Mammary epithelial cell (primary cell): ENCODE measurements at regions not wholly inside any gene's neighbourhood (a gene's known extent, or its start where the extent isn't known, plus 50 kb on each side); places are given as distances from the start of the nearest gene placed in this dataset.

Experiments used
- CTCF ChIP-seq, 2 donors: IDR thresholded peaks in 1 of 2; conservative IDR thresholded peaks in 1 of 2; 2 replicates each; pipeline ENCODE4 v1.5.1; 2011 to 2012; ENCODE audit warnings: inconsistent platforms in 2 of 2, low read length in 2 of 2, mild to moderate bottlenecking in 2 of 2, control low read depth in 1 of 2, low read depth in 1 of 2; ENCODE audit not compliant: insufficient read depth in 1 of 2; ENCODE audit errors: extremely low read depth in 1 of 2
- EZH2 ChIP-seq: IDR thresholded peaks from 2 replicates; pipeline ENCODE4 v1.6.1; 2012; ENCODE audit warnings: low read length, inconsistent platforms, borderline replicate concordance

DNA sequence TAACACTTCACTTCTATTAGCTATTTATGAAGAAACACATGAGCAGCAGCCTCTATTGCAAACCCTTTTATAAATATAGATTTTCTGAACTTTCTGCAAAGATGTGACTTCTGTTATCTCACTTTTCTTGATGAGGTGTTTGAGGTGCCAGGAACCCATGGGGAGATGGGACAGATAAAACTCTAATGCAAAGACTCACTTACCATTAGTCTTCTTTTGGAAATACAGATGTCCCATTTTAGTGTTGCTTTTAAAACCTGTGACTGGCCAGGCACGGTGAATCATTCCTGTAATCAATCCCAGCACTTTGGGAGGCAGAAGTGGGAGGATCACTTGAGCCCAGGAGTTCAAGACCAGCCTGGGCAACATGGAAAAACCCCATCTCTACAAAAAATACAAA is 171.3 kb upstream of the GAS1 start:
- TF ChIP-seq CTCF (conservative IDR thresholded peaks at IDR 0.05 in 1 of 2, IDR thresholded peaks at IDR 0.05 in 1 of 2; ENCODE audit: extremely low read depth in 1 of 2, insufficient read depth in 1 of 2, low read depth in 1 of 2, low read length in 2 of 2) (no peak), EZH2 (no peak)
